Fibroblast of lung (primary cell): ENCODE measurements at regions not wholly inside any gene's neighbourhood (a gene's known extent, or its start where the extent isn't known, plus 50 kb on each side); places are given as distances from the start of the nearest gene placed in this dataset.

Source experiments
- DNase-seq, 2 donors: peaks; one replicate each; pipeline versions ENCODE4 v3.0.0 to v3.0.0-alpha.2; 2010; ENCODE audit warnings: low read depth in 2 of 2
- H2AFZ ChIP-seq: 2 replicates; pipeline ENCODE4 v1.5.1; 2012; ENCODE audit warnings: low read length, control low read depth, inconsistent platforms
- H3K27ac ChIP-seq: 2 replicates; pipeline ENCODE4 v1.5.1; 2011; ENCODE audit warnings: low read length, control low read depth; ENCODE audit not compliant: insufficient read depth
- H3K27me3 ChIP-seq: 2 replicates; pipeline ENCODE4 v1.5.1; 2011; ENCODE audit warnings: mild to moderate bottlenecking, low read length; ENCODE audit not compliant: control insufficient read depth, insufficient read depth
- H3K36me3 ChIP-seq: 2 replicates; pipeline ENCODE4 v1.5.1; 2011; ENCODE audit warnings: low read length; ENCODE audit not compliant: control insufficient read depth, insufficient read depth
- H3K4me1 ChIP-seq: 2 replicates; pipeline ENCODE4 v1.5.1; 2011; ENCODE audit warnings: low read length; ENCODE audit not compliant: control insufficient read depth, insufficient read depth; ENCODE audit errors: extremely low read depth
- H3K4me2 ChIP-seq: 2 replicates; pipeline ENCODE4 v1.5.1; 2011; ENCODE audit warnings: low read length, control low read depth; ENCODE audit not compliant: insufficient read depth; ENCODE audit errors: extremely low read depth
- H3K4me3 ChIP-seq, 4 experiments: fragments of 200-600 bp in 1 of 4; sonication (generic) in 1 of 4; replicated peaks in 1 of 4; 2 replicates each; pipeline ENCODE4 v1.5.1; 2011 to 2016; ENCODE audit warnings: low read length in 4 of 4, low read depth in 3 of 4, mild to moderate bottlenecking in 3 of 4, control low read depth in 2 of 4, inconsistent platforms in 1 of 4, mixed read lengths in 1 of 4; ENCODE audit not compliant: insufficient read depth in 1 of 4; ENCODE audit errors: control extremely low read depth in 1 of 4
- H3K79me2 ChIP-seq: 2 replicates; pipeline ENCODE4 v1.5.1; 2012; ENCODE audit warnings: mild to moderate bottlenecking, low read length, inconsistent platforms; ENCODE audit not compliant: control insufficient read depth, insufficient read depth
- H3K9ac ChIP-seq: 2 replicates; pipeline ENCODE4 v1.5.1; 2011; ENCODE audit warnings: mild to moderate bottlenecking, low read length, control low read depth; ENCODE audit not compliant: insufficient read depth
- H3K9me3 ChIP-seq: 2 replicates; pipeline ENCODE4 v1.5.1; 2012; ENCODE audit warnings: low read depth, low read length; ENCODE audit not compliant: control insufficient read depth, insufficient read depth
- H4K20me1 ChIP-seq: 2 replicates; pipeline ENCODE4 v1.5.1; 2011; ENCODE audit warnings: low read length; ENCODE audit not compliant: control insufficient read depth, insufficient read depth; ENCODE audit errors: extremely low read depth
- EZH2 ChIP-seq: IDR thresholded peaks from 2 replicates; pipeline ENCODE4 v1.5.1; 2012; ENCODE audit warnings: low read length, control low read depth, mild to moderate bottlenecking; ENCODE audit errors: missing control alignments
- TF ChIP-seq, protein P1 (sequence below), 2 donors: IDR thresholded peaks in 1 of 2; conservative IDR thresholded peaks in 1 of 2; 1 replicate in 1 of 2; 2 replicates in 1 of 2; pipeline ENCODE4 v1.5.1; 2011 to 2012; ENCODE audit warnings: low read length in 2 of 2, control low read depth in 1 of 2, inconsistent platforms in 1 of 2, low read depth in 1 of 2, mild to moderate bottlenecking in 1 of 2

DNA sequence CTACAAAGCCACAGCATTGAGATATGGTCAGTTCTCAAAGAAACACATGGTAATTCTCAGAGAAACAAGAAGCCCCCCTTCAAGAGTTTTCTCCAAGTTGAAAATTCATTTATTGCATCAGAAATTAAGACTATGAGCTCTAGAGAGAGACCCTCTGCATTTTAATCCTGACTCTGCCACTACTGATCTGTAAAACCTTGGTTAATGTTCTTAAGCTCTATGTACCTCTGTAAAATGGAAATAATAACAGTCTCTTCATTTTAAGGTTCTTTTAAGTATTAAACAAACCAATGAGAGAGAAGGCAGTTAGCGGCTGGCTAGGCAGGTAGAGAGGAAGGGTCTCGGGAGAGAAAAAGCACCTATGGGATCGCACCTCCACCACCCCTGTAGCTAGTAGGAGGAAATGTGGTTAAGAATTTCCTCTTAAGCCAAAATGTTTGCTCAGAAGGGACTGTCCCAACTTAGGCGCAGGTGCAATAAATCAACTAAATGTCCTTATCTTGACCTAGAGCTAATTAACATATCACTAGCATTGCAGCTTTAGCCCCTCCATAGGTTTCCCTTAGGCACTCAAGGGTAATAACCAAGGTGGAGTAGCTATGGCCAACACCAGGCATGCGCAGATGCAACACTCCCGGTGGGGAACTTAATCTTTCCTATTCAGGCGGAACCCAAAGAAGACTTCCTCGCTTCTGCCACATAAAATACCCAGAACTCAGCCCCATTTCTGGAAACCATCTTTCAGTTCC, 1685.4 kb downstream of the MRPL39 start:
- H3K9me3 ChIP-seq: no peaks in the 10 kb centered on the region
- H3K27ac ChIP-seq: no peak overlapping the region
- no peak overlapping the region for H3K4me2 ChIP-seq
- no peaks in the 10 kb centered on the region for H3K79me2 ChIP-seq
- H3K9ac ChIP-seq: no peak overlapping the region
- H2AFZ ChIP-seq: no peak overlapping the region
- H3K4me1 ChIP-seq: no peaks in the 10 kb centered on the region
- no peaks in the 10 kb centered on the region for H3K27me3 ChIP-seq
- TF ChIP-seq EZH2: no peak
- TF ChIP-seq, protein P1, sequence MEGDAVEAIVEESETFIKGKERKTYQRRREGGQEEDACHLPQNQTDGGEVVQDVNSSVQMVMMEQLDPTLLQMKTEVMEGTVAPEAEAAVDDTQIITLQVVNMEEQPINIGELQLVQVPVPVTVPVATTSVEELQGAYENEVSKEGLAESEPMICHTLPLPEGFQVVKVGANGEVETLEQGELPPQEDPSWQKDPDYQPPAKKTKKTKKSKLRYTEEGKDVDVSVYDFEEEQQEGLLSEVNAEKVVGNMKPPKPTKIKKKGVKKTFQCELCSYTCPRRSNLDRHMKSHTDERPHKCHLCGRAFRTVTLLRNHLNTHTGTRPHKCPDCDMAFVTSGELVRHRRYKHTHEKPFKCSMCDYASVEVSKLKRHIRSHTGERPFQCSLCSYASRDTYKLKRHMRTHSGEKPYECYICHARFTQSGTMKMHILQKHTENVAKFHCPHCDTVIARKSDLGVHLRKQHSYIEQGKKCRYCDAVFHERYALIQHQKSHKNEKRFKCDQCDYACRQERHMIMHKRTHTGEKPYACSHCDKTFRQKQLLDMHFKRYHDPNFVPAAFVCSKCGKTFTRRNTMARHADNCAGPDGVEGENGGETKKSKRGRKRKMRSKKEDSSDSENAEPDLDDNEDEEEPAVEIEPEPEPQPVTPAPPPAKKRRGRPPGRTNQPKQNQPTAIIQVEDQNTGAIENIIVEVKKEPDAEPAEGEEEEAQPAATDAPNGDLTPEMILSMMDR (conservative IDR thresholded peaks at IDR 0.05 in 1 of 2, IDR thresholded peaks at IDR 0.05 in 1 of 2; ENCODE audit: low read depth in 1 of 2, low read length in 2 of 2): no peak
- no peak for DNase-seq
- H3K4me3 ChIP-seq: no peak overlapping the region
- no peaks in the 10 kb centered on the region for H3K36me3 ChIP-seq
- H4K20me1 ChIP-seq: no peaks in the 10 kb centered on the region

- no peaks in the 10 kb centered on the region for H3K79me2 ChIP-seq
- no peak overlapping the region for H3K9ac ChIP-seq
These were observed 1706.6 kb downstream of the MRPL39 start for GRCh38 chr21:23900727-23901126.

GRCh38 chr21:23899561-23899960, 1707.7 kb downstream of the MRPL39 start:
- no peak overlapping the region for H3K4me3 ChIP-seq
- H3K27me3 ChIP-seq: no peaks in the 10 kb centered on the region

More at GRCh38 chr21:23900727-23901126, 1706.6 kb downstream of the MRPL39 start:
- Histone ChIP-seq H3K9me3 (no peaks in the 10 kb centered on the region), H3K4me2 (no peak overlapping the region), H2AFZ (no peak overlapping the region), H4K20me1 (no peaks in the 10 kb centered on the region), H3K36me3 (no peaks in the 10 kb centered on the region), H3K4me3 (no peak overlapping the region), H3K4me1 (no peaks in the 10 kb centered on the region), H3K27me3 (no peaks in the 10 kb centered on the region), H3K27ac (no peak overlapping the region)
- TF ChIP-seq, protein P1 (conservative IDR thresholded peaks at IDR 0.05 in 1 of 2, IDR thresholded peaks at IDR 0.05 in 1 of 2; ENCODE audit: low read depth in 1 of 2, low read length in 2 of 2): no peak
- no peak for TF ChIP-seq EZH2
- DNase-seq: no peak

More at GRCh38 chr21:23899561-23899960, 1707.7 kb downstream of the MRPL39 start:
- Histone ChIP-seq H2AFZ (no peak overlapping the region), H3K79me2 (no peaks in the 10 kb centered on the region), H3K9me3 (no peaks in the 10 kb centered on the region), H3K4me1 (no peaks in the 10 kb centered on the region), H3K4me2 (no peak overlapping the region), H3K27ac (no peak overlapping the region), H3K9ac (no peak overlapping the region), H3K36me3 (no peaks in the 10 kb centered on the region), H4K20me1 (no peaks in the 10 kb centered on the region)
- no peak for DNase-seq
- TF ChIP-seq, protein P1 (conservative IDR thresholded peaks at IDR 0.05 in 1 of 2, IDR thresholded peaks at IDR 0.05 in 1 of 2; ENCODE audit: low read depth in 1 of 2, low read length in 2 of 2): no peak
- TF ChIP-seq EZH2: no peak
